Coronary artery (tissue), 2 donors: ENCODE measurements at regions not wholly inside any gene's neighbourhood (a gene's known extent, or its start where the extent isn't known, plus 50 kb on each side); places are given as distances from the start of the nearest gene placed in this dataset.
A peak's percentile ranks its signal among the peaks of the same experiment; 100 is the strongest.
"Not testable (repeated sequence)": the region's sequence is repeated elsewhere in the genome, so short reads cannot be mapped to it uniquely, and the experiment has no call there.

Experiments used
- DNase-seq: peaks from one replicate; pipeline ENCODE4 v3.0.0-alpha.2; 2017; ENCODE audit warnings: low spot score
- H3K27ac ChIP-seq, 2 donors: fragments of 200-600 bp; sonication (generic); one replicate each; pipeline ENCODE4 v1.5.1; 2016 to 2019
- H3K4me3 ChIP-seq: fragments of 200-600 bp; sonication (generic); 2 replicates; pipeline ENCODE4 v1.5.1; 2016; ENCODE audit warnings: mild to moderate bottlenecking, moderate library complexity
- CTCF ChIP-seq: fragments of 200-600 bp; sonication (generic); IDR thresholded peaks from one replicate; pipeline ENCODE4 v1.5.1; 2019; ENCODE audit warnings: antibody characterized with exemption

GRCh38 chr10:2905851-2906250 is 161.5 kb upstream of the PFKP start:
- Histone ChIP-seq H3K27ac (no peak overlapping the region), H3K4me3 (no peak overlapping the region)
- no peak for DNase-seq
- TF ChIP-seq CTCF, result no peak

- no peak for TF ChIP-seq CTCF
- peak; percentile 29 for DNase-seq
- H3K27ac ChIP-seq, result no peak overlapping the region
- no peak overlapping the region for H3K4me3 ChIP-seq
Measured at GRCh38 chr10:2900530-2900929, 166.8 kb upstream of the PFKP start.

GRCh38 chr10:2899246-2899951 is 167.9 kb upstream of the PFKP start:
- no peak overlapping the region for H3K27ac ChIP-seq
- peak; percentile 33 for DNase-seq
- no peak overlapping the region for H3K4me3 ChIP-seq
- TF ChIP-seq CTCF, result no peak

GRCh38 chr10:2898509-2898860 is 168.9 kb upstream of the PFKP start:
- no peak overlapping the region for H3K27ac ChIP-seq
- no peak for TF ChIP-seq CTCF
- H3K4me3 ChIP-seq, result no peak overlapping the region
- DNase-seq, result no peak

GRCh38 chr10:2897619-2898508 is 169.5 kb upstream of the PFKP start:
- TF ChIP-seq CTCF, result no peak
- no peak overlapping the region for H3K27ac ChIP-seq

GRCh38 chr10:2896334-2896733 is 171.0 kb upstream of the PFKP start:
- not testable (repeated sequence) for DNase-seq, H3K27ac ChIP-seq

More at GRCh38 chr10:2897619-2898508, 169.5 kb upstream of the PFKP start:
- no peak for DNase-seq
- H3K4me3 ChIP-seq, result no peak overlapping the region

GRCh38 chr10:2895594-2896196 is 171.7 kb upstream of the PFKP start:
- TF ChIP-seq CTCF, result no peak
- Histone ChIP-seq H3K27ac (no peak overlapping the region), H3K4me3 (no peak overlapping the region)
- DNase-seq, result no peak

More at GRCh38 chr10:2896334-2896733, 171.0 kb upstream of the PFKP start:
- not testable (repeated sequence) for H3K4me3 ChIP-seq
